Pons (tissue), 1 donor: ENCODE measurements at regions not wholly inside any gene's neighbourhood (a gene's known extent, or its start where the extent isn't known, plus 50 kb on each side); places are given as distances from the start of the nearest gene placed in this dataset.

ENCODE experiments used
- DNase-seq: peaks from one replicate; pipeline ENCODE4 v3.0.0-alpha.2; 2016; ENCODE audit warnings: low spot score

GRCh38 chr15:70347321-70348225 is 249.9 kb upstream of the TLE3 start:
- no peak for DNase-seq

DNA sequence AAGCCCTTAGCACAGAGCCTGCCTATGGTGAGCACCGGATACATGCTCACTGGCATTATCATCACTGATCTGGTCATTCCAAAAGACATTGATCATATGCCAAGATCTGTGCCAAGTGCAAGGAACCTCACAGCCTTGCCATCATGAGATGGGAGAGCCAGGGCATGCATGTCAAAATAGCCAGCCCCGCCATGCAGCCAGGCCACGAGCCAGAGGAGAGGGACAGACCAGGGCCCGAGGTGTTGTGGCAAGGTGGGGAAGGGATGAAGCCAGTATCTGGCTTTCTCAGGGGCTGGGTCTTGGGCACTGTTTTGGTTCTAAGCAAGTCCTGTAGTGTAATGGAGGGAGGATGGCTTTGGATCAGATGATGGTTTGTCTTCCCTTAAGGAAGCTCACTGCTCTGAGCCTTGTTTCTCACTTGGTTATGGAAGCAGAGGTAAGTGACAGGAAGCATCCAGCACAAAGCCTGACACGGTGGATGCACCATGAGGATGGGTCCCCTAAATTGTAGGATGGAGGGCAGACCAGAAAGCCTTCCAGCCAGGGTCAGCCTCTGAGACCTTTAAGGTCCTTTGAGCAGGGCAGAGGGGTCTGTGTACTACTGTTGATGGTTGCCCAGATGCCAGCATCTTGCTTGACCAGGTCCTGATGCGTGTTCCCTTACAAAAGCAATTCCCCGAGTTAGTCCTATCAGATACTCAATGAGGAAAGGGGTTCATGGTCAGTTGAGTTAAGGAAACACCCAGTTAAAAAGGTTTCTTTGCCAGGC is 247.7 kb upstream of the TLE3 start:
- no peak for DNase-seq

GRCh38 chr15:70344666-70345065 is 246.9 kb upstream of the TLE3 start:
- no peak for DNase-seq

- no peak for DNase-seq
Observed at GRCh38 chr15:70343961-70344621, 246.4 kb upstream of the TLE3 start.

DNA sequence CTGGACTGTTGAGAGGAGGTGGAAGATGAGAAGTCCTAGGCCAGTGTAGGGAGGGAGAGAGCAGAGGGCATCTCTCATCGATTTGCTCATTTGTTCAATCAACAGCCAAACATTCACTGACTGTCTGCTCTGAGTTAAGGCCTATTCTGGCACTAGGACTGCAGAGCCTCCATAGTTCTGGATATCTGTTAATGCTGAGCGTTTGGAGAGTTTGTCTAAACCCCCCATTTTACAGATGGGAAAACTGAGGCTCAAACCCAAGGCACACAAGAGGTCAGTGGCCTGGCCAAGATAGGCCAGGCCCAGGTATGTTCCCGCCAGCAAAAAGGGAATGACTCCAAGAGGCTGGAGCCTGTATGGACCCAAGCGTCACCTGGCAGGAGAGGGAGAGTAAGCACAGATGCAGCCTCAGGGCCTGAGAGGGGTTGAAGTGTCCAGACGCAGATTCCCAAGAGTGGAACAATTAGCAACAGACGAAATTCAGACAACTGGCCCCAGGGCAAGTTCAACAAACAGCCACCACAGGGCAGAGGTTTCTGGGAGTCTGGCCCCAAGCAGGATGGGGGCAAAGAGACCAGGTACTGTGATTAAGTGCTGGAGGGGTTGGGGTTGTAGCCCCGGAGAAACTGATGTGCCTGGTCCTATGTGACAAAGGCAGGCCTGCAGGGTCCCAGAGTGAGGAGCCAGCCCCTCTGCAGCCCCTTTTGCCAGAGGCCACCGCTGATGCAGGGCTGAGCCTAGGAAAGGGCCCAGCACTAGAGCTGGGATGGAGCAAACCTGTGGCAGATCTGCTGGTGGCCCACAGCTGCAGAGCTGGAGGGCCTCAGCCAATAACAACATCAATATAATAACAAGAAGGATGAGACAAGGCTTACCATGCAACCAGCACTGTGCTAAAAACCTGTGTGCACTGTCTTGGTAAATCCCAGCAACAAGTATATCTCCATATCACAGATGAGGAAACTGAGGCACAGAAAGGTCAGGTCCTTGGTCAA is 245.1 kb upstream of the TLE3 start:
- no peak for DNase-seq

- no peak for DNase-seq
Observed at GRCh38 chr15:70342141-70342540, 244.4 kb upstream of the TLE3 start.

DNA sequence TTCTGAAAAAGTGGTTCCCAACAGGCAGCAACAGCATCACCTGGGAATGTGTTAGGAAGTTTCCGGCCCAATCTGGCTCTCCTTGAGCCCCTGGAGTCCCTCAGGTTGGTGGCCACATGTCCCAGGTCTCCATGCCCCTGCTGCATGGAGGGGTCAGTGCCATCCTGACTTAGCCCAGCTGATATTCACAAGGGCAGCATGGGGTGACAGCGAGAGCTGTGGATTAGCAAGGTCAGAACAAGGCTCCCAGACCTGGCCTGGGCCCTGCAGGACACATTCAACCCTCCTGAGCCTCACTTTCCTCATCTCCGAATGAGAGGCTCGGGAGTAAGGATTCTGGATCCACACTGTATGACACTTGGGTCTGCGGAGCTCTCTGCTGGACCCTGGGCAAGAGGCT is 243.8 kb upstream of the TLE3 start:
- DNase-seq, result no peak

GRCh38 chr15:70340494-70340870 is 242.8 kb upstream of the TLE3 start:
- no peak for DNase-seq

- no peak for DNase-seq
Observed at GRCh38 chr15:70339571-70340493, 242.1 kb upstream of the TLE3 start.

GRCh38 chr15:70337277-70338186 is 239.8 kb upstream of the TLE3 start:
- DNase-seq, result no peak

- no peak for DNase-seq
Observed at GRCh38 chr15:70336425-70337009, 238.8 kb upstream of the TLE3 start.

DNA sequence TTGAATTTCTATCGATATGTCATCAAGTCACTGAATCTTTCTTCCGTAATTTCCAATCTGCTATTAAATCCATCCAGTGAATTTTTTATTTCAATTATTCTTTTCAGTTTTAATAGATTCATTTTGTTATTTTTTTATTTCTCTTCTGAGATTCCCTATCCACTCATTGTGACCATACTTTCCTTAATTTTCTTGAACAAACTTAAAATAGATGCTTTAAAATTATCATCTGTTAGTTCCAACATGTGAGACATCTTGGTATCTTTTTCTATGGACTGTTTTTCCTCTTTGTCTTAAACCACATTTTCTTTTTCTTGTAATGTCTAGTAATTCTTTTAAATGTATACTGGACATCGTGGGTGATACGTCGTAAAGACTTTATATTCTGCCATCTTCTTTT is 236.6 kb upstream of the TLE3 start:
- DNase-seq, result no peak

GRCh38 chr15:70329179-70329578 is 231.5 kb upstream of the TLE3 start:
- DNase-seq, result no peak

GRCh38 chr15:70328679-70329115 is 231.0 kb upstream of the TLE3 start:
- DNase-seq, result no peak

GRCh38 chr15:70327856-70328678 is 230.3 kb upstream of the TLE3 start:
- peak; percentile 62 for DNase-seq

DNA sequence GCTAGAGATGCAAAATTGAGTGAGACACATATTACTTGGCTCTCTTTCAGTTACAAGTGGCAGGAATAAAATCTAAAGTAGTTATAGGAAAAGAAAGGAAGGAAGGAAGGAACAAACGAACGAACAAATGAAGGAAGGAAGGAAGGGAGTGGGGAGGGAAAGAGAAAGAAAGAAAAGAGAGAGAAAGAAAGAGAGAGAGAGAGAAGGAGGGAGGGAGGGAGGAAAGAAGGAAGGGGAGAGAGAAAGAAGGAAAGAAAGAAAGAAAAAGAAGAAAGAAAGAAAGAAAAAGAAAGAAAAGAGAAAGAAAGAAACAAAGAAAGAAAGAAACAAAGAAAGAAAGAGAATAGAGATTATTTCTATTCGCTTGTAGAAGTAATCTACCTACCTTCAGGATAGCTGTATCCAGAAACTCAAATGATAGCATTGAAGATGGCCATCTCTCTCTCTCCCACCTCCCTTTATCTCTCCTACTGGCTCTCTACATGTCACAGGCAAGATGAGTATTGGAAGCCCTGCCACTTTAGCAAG is 229.7 kb upstream of the TLE3 start:
- DNase-seq, result no peak
